ENCODE measurements at regions not wholly inside any gene's neighbourhood (a gene's known extent, or its start where the extent isn't known, plus 50 kb on each side); places are given as distances from the start of the nearest gene placed in this dataset.

- TF ChIP-seq POLR2A (IDR thresholded peaks at IDR 0.05; ENCODE audit: low read depth) (no peak), CTCF (IDR thresholded peaks at IDR 0.05) (no peak)
Measured at GRCh38 chr10:80708808-80709207, 171.1 kb downstream of the SH2D4B start.

Data from esophagus muscularis mucosa (tissue), 3 donors.